ENCODE measurements at regions not wholly inside any gene's neighbourhood (a gene's known extent, or its start where the extent isn't known, plus 50 kb on each side); places are given as distances from the start of the nearest gene placed in this dataset.

DNA sequence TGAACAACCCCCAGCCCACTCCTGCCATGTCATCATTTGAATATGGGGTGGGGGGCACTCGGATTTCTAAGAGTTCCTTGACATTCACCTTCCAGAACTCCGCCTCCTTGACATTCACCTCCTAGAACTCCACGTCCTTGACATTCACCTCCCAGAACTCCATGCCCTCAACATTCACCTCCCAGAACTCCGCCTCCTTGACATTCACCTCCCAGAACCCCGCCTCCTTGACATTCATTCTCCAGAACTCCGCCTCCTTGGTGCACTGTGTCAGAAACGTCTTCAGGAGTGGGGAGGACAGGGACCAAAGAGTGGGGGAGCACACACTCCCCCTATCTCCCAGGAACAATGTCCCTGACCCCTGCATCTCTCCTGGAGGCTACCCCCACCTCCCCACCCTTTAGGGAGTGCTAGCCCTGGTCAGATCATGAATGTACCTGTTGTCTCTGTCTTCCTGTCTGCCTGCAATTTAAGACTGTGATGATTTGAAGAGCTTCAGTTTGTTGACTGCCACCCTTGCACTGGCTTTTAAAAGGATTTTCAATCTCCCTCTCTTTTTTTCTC lies 110.1 kb downstream of the NPTX2 start (continued):
- no peak for TF ChIP-seq ZNF462 (CRISPR knock-in tag; IDR thresholded peaks at IDR 0.05)
- no peak for TF ChIP-seq ZNF114 (CRISPR knock-in tag; IDR thresholded peaks at IDR 0.05)
- TF ChIP-seq STAT1 (IDR thresholded peaks at IDR 0.05; ENCODE audit: unreplicated experiment) = no peak
- TF ChIP-seq CTCF (conservative IDR thresholded peaks at IDR 0.05; ENCODE audit: low read depth in 2 of 2) = no peak
- TF ChIP-seq POLR2AphosphoS5 (IDR thresholded peaks at IDR 0.05; ENCODE audit: low read depth) = no peak
- no peak for TF ChIP-seq JUNB (IDR thresholded peaks at IDR 0.05; ENCODE audit: unreplicated experiment)
- no peak for TF ChIP-seq ZNF331 (CRISPR knock-in tag; IDR thresholded peaks at IDR 0.05; ENCODE audit: low read depth)
- TF ChIP-seq, protein P1, sequence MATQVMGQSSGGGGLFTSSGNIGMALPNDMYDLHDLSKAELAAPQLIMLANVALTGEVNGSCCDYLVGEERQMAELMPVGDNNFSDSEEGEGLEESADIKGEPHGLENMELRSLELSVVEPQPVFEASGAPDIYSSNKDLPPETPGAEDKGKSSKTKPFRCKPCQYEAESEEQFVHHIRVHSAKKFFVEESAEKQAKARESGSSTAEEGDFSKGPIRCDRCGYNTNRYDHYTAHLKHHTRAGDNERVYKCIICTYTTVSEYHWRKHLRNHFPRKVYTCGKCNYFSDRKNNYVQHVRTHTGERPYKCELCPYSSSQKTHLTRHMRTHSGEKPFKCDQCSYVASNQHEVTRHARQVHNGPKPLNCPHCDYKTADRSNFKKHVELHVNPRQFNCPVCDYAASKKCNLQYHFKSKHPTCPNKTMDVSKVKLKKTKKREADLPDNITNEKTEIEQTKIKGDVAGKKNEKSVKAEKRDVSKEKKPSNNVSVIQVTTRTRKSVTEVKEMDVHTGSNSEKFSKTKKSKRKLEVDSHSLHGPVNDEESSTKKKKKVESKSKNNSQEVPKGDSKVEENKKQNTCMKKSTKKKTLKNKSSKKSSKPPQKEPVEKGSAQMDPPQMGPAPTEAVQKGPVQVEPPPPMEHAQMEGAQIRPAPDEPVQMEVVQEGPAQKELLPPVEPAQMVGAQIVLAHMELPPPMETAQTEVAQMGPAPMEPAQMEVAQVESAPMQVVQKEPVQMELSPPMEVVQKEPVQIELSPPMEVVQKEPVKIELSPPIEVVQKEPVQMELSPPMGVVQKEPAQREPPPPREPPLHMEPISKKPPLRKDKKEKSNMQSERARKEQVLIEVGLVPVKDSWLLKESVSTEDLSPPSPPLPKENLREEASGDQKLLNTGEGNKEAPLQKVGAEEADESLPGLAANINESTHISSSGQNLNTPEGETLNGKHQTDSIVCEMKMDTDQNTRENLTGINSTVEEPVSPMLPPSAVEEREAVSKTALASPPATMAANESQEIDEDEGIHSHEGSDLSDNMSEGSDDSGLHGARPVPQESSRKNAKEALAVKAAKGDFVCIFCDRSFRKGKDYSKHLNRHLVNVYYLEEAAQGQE (IDR thresholded peaks at IDR 0.05; ENCODE audit: unreplicated experiment) = no peak
